ENCODE measurements at regions not wholly inside any gene's neighbourhood (a gene's known extent, or its start where the extent isn't known, plus 50 kb on each side); places are given as distances from the start of the nearest gene placed in this dataset.

- no peak overlapping the region for H3K27ac Mint-ChIP-seq
- no peaks in the 10 kb centered on the region for H3K36me3 Mint-ChIP-seq (ENCODE audit: low read depth)
- no peaks in the 10 kb centered on the region for H3K4me1 Mint-ChIP-seq
- H3K9me3 Mint-ChIP-seq: no peaks in the 10 kb centered on the region
- H3K27me3 Mint-ChIP-seq: no peaks in the 10 kb centered on the region
- H3K4me3 Mint-ChIP-seq: no peak overlapping the region
- ATAC-seq (replicated peaks): no peak
Observed at GRCh38 chrX:68994891-68995255, 166.1 kb downstream of the EFNB1 start.

DNA sequence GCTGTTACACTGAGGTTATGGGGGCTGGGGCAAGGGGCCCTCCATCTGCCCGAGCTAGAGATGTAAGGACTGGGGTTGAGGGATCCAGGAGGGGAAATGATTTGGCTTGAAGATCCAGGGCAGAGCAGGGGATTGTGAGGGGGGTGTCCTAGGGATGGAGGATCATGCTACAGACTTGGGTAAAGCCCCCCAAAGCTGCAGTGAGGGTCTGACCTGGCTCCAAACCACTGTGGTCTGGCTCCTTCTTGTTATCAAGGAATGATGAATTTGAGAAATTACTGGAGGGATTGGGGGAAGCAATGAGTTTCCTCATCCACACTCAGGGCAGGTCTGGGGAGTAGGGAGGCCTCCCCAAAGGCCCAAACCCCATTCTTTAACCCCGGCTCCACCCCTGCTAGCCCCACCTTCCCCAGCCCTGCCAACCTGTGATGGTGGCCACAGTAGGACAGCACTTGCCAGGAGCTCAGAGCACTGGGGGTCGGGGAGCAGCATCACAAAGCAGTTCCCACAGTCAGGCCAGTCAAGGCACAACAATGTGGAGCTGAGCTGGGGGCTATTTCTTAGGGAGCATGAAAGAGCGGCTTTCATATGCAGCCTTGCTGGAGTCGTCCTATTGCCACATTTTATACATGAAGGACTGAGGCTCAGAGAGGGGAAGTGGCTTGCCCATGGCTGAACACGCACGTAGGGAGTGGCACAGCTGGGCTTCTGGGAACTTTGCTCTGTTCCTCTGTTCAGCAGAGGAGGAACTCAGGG lies 165.5 kb downstream of the EFNB1 start:
- Mint-ChIP-seq H3K4me1 (no peaks in the 10 kb centered on the region), H3K27me3 (no peaks in the 10 kb centered on the region), H3K9me3 (no peaks in the 10 kb centered on the region), H3K4me3 (no peak overlapping the region), H3K36me3 (ENCODE audit: low read depth) (no peaks in the 10 kb centered on the region), H3K27ac (no peak overlapping the region)
- ATAC-seq (replicated peaks): no peak

- Mint-ChIP-seq H3K27me3 (peaks cover 2% of the 10 kb centered on the region), H3K9me3 (no peaks in the 10 kb centered on the region), H3K36me3 (ENCODE audit: low read depth) (no peaks in the 10 kb centered on the region), H3K4me1 (no peaks in the 10 kb centered on the region), H3K27ac (no peak overlapping the region), H3K4me3 (no peak overlapping the region)
- ATAC-seq (replicated peaks): no peak
Observed at GRCh38 chrX:68992821-68993397, 164.1 kb downstream of the EFNB1 start.

GRCh38 chrX:68991691-68992345 lies 163.0 kb downstream of the EFNB1 start:
- Mint-ChIP-seq H3K4me3 (no peak overlapping the region), H3K27me3 (peaks cover 3% of the 10 kb centered on the region), H3K27ac (no peak overlapping the region), H3K4me1 (no peaks in the 10 kb centered on the region), H3K9me3 (no peaks in the 10 kb centered on the region), H3K36me3 (ENCODE audit: low read depth) (no peaks in the 10 kb centered on the region)
- no peak for ATAC-seq (replicated peaks)

DNA sequence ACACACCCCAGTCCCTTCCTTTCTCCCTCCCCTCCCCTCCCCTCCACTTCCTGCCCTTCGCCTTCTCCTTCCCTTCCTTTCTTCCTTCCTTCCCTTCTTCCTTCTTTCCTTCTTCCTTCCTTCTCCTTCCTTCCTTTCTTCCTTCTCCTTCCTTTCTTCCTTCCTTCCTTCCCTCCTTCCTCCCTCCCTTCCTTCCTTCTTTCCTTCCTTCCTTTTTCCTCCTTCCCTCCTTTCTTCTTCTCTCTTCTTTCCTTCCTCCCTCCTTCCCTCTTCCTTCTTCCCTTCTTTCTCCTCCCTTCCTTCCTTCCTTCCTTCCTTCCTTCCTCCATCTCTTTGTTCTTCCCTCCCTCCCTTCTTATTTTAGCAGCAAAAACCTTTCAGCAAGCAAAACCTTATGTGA lies 162.1 kb downstream of the EFNB1 start:
- Mint-ChIP-seq H3K9me3 (no peaks in the 10 kb centered on the region), H3K27ac (no peak overlapping the region), H3K4me1 (no peaks in the 10 kb centered on the region), H3K27me3 (peaks cover 3% of the 10 kb centered on the region), H3K36me3 (ENCODE audit: low read depth) (no peaks in the 10 kb centered on the region), H3K4me3 (no peak overlapping the region)
- no peak for ATAC-seq (replicated peaks)

- no peak overlapping the region for H3K27ac Mint-ChIP-seq
- no peak for ATAC-seq (replicated peaks)
- no peaks in the 10 kb centered on the region for H3K4me1 Mint-ChIP-seq
- no peaks in the 10 kb centered on the region for H3K36me3 Mint-ChIP-seq (ENCODE audit: low read depth)
- peaks cover 3% of the 10 kb centered on the region for H3K27me3 Mint-ChIP-seq
- no peak overlapping the region for H3K4me3 Mint-ChIP-seq
- no peaks in the 10 kb centered on the region for H3K9me3 Mint-ChIP-seq
Observed at GRCh38 chrX:68989865-68990606, 161.2 kb downstream of the EFNB1 start.

GRCh38 chrX:68989456-68989855 lies 160.6 kb downstream of the EFNB1 start:
- H3K27me3 Mint-ChIP-seq: peaks cover 3% of the 10 kb centered on the region
- H3K27ac Mint-ChIP-seq: no peak overlapping the region
- no peak overlapping the region for H3K4me3 Mint-ChIP-seq
- ATAC-seq (replicated peaks): no peak
- no peaks in the 10 kb centered on the region for H3K4me1 Mint-ChIP-seq
- no peaks in the 10 kb centered on the region for H3K36me3 Mint-ChIP-seq (ENCODE audit: low read depth)
- no peaks in the 10 kb centered on the region for H3K9me3 Mint-ChIP-seq

DNA sequence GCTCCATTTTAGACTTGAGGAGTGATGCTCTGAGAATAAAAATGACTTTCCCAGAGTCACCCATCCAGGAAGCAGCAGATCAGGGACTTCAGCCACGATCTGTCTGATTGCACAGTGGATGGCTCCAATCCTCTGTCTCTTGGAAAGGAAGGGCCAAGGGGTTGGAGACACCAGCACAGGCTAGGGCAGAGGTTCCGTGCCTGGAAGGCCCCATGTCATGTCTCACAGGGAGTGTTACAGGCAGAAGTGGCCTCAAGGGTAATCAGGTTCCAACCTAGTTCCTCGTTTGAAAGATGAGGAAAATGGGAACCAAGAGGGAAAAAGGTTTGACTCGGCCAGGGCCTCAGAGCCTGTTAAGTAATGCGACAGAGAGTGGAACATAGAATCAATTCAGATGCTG lies 160.0 kb downstream of the EFNB1 start:
- Mint-ChIP-seq H3K4me3 (no peak overlapping the region), H3K9me3 (no peaks in the 10 kb centered on the region), H3K27ac (no peak overlapping the region), H3K4me1 (no peaks in the 10 kb centered on the region), H3K27me3 (peaks cover 3% of the 10 kb centered on the region), H3K36me3 (ENCODE audit: low read depth) (no peaks in the 10 kb centered on the region)
- ATAC-seq (replicated peaks): no peak

GRCh38 chrX:68985135-68985755 lies 156.4 kb downstream of the EFNB1 start:
- Mint-ChIP-seq H3K27ac (no peak overlapping the region), H3K27me3 (peaks cover 3% of the 10 kb centered on the region), H3K9me3 (no peaks in the 10 kb centered on the region), H3K4me1 (no peaks in the 10 kb centered on the region), H3K36me3 (ENCODE audit: low read depth) (no peaks in the 10 kb centered on the region), H3K4me3 (no peak overlapping the region)
- no peak for ATAC-seq (replicated peaks)

DNA sequence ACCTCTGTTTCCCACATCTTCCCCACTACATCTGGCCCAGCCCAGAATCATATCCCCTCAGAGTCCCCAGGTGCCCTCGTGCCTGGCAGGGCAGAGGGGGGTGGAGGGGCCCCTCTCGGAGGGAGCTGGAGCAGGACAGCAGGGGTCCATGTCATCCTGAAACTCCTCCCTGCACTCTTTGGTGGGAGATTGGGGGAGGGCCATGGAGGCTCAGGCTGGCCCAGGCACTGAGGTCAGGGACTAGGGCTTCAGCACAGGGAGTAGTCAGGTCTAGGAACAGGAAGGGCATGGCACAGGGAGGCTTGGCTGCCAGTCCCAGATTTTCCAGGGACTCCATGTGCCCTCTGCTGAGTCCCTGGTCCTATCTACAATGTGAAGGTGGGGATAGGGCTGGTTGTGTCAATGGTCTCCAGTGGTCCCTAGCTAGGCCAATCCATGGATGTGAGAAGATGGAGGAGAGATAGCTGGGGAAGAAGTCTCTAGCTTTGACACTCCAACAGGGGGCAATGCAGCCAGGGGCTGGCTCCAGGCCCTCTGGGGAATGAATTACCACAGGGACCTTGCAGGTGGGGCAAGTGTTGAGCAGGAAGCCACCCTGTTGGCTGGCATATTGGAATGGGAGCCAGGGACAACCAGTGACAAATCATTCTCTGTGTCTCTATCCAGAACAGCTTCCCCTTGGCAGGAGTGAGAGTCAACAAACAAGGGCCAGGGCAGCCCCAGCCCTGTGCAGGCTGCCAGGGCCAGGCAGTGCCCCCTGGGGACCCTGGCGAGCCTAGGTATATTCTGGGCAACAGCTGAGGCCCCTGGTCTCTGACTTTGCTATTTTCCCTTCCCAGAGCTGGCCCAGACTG lies 154.4 kb downstream of the EFNB1 start:
- H3K27ac Mint-ChIP-seq: no peak overlapping the region
- no peaks in the 10 kb centered on the region for H3K9me3 Mint-ChIP-seq

GRCh38 chrX:68982476-68982875 lies 153.7 kb downstream of the EFNB1 start:
- Mint-ChIP-seq H3K27ac (no peak overlapping the region), H3K4me1 (no peaks in the 10 kb centered on the region), H3K9me3 (no peaks in the 10 kb centered on the region)

More for the DNA sequence above, 154.4 kb downstream of the EFNB1 start:
- no peaks in the 10 kb centered on the region for H3K4me1 Mint-ChIP-seq
- H3K36me3 Mint-ChIP-seq (ENCODE audit: low read depth): no peaks in the 10 kb centered on the region
- peaks cover 3% of the 10 kb centered on the region for H3K27me3 Mint-ChIP-seq
- no peak overlapping the region for H3K4me3 Mint-ChIP-seq
- no peak for ATAC-seq (replicated peaks)

GRCh38 chrX:68980906-68981616 lies 152.2 kb downstream of the EFNB1 start:
- Mint-ChIP-seq H3K9me3 (no peaks in the 10 kb centered on the region), H3K27ac (no peak overlapping the region), H3K27me3 (no peaks in the 10 kb centered on the region), H3K4me3 (no peak overlapping the region), H3K36me3 (ENCODE audit: low read depth) (no peaks in the 10 kb centered on the region), H3K4me1 (no peaks in the 10 kb centered on the region)
- ATAC-seq (replicated peaks): no peak

More at GRCh38 chrX:68982476-68982875, 153.7 kb downstream of the EFNB1 start:
- no peaks in the 10 kb centered on the region for H3K36me3 Mint-ChIP-seq (ENCODE audit: low read depth)
- no peak for ATAC-seq (replicated peaks)
- H3K27me3 Mint-ChIP-seq: no peaks in the 10 kb centered on the region
- no peak overlapping the region for H3K4me3 Mint-ChIP-seq

GRCh38 chrX:68978655-68979054 lies 149.8 kb downstream of the EFNB1 start:
- no peaks in the 10 kb centered on the region for H3K9me3 Mint-ChIP-seq
- H3K4me1 Mint-ChIP-seq: no peaks in the 10 kb centered on the region
- ATAC-seq (replicated peaks): no peak
- no peak overlapping the region for H3K27ac Mint-ChIP-seq
- H3K4me3 Mint-ChIP-seq: no peak overlapping the region
- H3K36me3 Mint-ChIP-seq (ENCODE audit: low read depth): no peaks in the 10 kb centered on the region
- no peaks in the 10 kb centered on the region for H3K27me3 Mint-ChIP-seq
